ENCODE measurements at regions not wholly inside any gene's neighbourhood (a gene's known extent, or its start where the extent isn't known, plus 50 kb on each side); places are given as distances from the start of the nearest gene placed in this dataset.
"Not testable (repeated sequence)": the region's sequence is repeated elsewhere in the genome, so short reads cannot be mapped to it uniquely, and the experiment has no call there.

- TF ChIP-seq EZH2phosphoT487 (conservative IDR thresholded peaks at IDR 0.05; ENCODE audit: low read length) (no peak), CTCF (IDR thresholded peaks at IDR 0.05; ENCODE audit: insufficient read depth, low read length, poor library complexity, severe bottlenecking) (no peak)
- Histone ChIP-seq H3K27ac (ENCODE audit: low read depth, low read length) (no peak overlapping the region), H3K4me3 (ENCODE audit: insufficient read depth, low read length, poor library complexity, severe bottlenecking) (no peak overlapping the region), H3K27me3 (ENCODE audit: low read length) (no peaks in the 10 kb centered on the region), H3K9ac (ENCODE audit: low read length) (no peak overlapping the region), H3K9me2 (replicated peaks; ENCODE audit: insufficient read depth, low read length) (no peaks in the 10 kb centered on the region), H2AFZ (ENCODE audit: low read depth, low read length, severe bottlenecking) (no peak overlapping the region), H3K9me3 (ENCODE audit: insufficient read depth, low read length) (no peaks in the 10 kb centered on the region), H4K20me1 (ENCODE audit: low read depth, low read length) (no peaks in the 10 kb centered on the region), H3F3A (ENCODE audit: insufficient read depth) (no peaks in the 10 kb centered on the region), H3K79me2 (ENCODE audit: insufficient read depth, low read length) (no peaks in the 10 kb centered on the region), H3K4me2 (ENCODE audit: low read depth, low read length, poor library complexity, severe bottlenecking) (no peak overlapping the region), H3K36me3 (ENCODE audit: low read length) (no peaks in the 10 kb centered on the region)
Observed at GRCh38 chr3:194894538-194894937, 208.9 kb downstream of the FAM43A start.

DNA sequence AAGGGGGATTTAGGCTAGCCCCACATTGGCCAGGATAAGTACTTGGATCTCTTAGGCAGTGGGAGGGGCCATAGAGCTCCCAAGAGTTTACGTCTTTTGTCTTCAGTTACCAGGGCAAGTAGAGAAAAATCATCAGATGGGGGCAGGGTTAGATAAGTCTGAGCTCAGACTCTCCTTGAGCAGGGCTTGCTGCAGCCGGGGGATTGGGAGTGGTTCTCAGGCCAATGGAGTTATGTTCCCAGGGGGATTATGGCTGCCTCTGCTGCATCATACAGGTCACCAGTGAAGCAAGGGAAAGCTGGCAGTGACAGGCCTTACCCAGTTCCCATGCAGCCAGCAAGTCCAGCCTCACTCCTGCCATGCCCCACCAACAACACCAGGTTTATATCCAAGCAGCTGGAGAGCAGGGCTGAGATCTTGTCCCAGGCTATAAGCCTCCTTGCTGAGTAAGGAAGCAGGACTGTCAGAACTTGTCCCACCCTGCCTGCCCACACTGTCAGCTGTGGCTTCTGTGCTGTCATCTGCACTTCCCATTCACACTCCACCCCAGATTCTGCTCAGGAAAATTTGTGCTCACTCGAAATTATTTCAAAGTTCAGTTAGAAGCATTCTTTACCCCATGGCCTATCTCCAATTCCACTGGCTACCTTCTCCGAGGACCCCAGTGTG lies 215.3 kb downstream of the FAM43A start:
- TF ChIP-seq CTCF (IDR thresholded peaks at IDR 0.05; ENCODE audit: insufficient read depth, low read length, poor library complexity, severe bottlenecking) (no peak), EZH2phosphoT487 (conservative IDR thresholded peaks at IDR 0.05; ENCODE audit: low read length) (no peak)
- H3K4me2 ChIP-seq (ENCODE audit: low read depth, low read length, poor library complexity, severe bottlenecking) = no peak overlapping the region
- 0 out of 2 replicates have a peak, but pooled peaks cover 3% of the 10 kb centered on the region for H3K9me3 ChIP-seq (ENCODE audit: insufficient read depth, low read length)

DNA sequence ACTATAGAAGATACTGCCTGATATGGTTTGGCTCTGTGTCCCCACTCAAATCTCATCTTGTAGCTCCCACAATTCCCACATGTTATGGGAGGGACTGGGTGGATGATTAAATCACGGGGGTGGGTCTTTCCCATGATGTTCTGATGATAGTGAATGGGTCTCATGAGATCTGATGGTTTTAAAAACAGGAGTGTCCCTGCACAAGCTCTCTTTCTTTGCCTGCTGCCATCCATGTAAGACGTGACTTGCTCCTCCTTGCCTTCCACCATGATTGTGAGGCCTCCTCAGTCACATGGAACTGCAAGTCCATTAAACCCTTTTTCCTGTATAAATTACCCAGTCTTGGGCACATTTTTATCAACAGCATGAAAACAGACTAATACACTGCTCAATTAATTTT lies 217.8 kb downstream of the FAM43A start:
- not testable (repeated sequence) for H3K36me3 ChIP-seq (ENCODE audit: low read length); H3K4me2 ChIP-seq (ENCODE audit: low read depth, low read length, poor library complexity, severe bottlenecking); H3K4me3 ChIP-seq (ENCODE audit: insufficient read depth, low read length, poor library complexity, severe bottlenecking); H3K27ac ChIP-seq (ENCODE audit: low read depth, low read length); H3K9me3 ChIP-seq (ENCODE audit: insufficient read depth, low read length); H3K79me2 ChIP-seq (ENCODE audit: insufficient read depth, low read length); H3K9ac ChIP-seq (ENCODE audit: low read length); H2AFZ ChIP-seq (ENCODE audit: low read depth, low read length, severe bottlenecking); H3K9me2 ChIP-seq (replicated peaks; ENCODE audit: insufficient read depth, low read length); H3F3A ChIP-seq (ENCODE audit: insufficient read depth); H4K20me1 ChIP-seq (ENCODE audit: low read depth, low read length); H3K27me3 ChIP-seq (ENCODE audit: low read length)

More for the DNA sequence above, 215.3 kb downstream of the FAM43A start:
- Histone ChIP-seq H2AFZ (ENCODE audit: low read depth, low read length, severe bottlenecking) (no peak overlapping the region), H3K9ac (ENCODE audit: low read length) (no peak overlapping the region), H3K79me2 (ENCODE audit: insufficient read depth, low read length) (no peaks in the 10 kb centered on the region), H3K9me2 (replicated peaks; ENCODE audit: insufficient read depth, low read length) (no peaks in the 10 kb centered on the region), H3K4me3 (ENCODE audit: insufficient read depth, low read length, poor library complexity, severe bottlenecking) (no peak overlapping the region), H3F3A (ENCODE audit: insufficient read depth) (no peaks in the 10 kb centered on the region), H3K36me3 (ENCODE audit: low read length) (no peaks in the 10 kb centered on the region), H4K20me1 (ENCODE audit: low read depth, low read length) (no peaks in the 10 kb centered on the region), H3K27me3 (ENCODE audit: low read length) (no peaks in the 10 kb centered on the region), H3K27ac (ENCODE audit: low read depth, low read length) (no peak overlapping the region)

GRCh38 chr3:194904999-194905398 lies 219.3 kb downstream of the FAM43A start:
- not testable (repeated sequence) for H3K27me3 ChIP-seq (ENCODE audit: low read length); H3K4me2 ChIP-seq (ENCODE audit: low read depth, low read length, poor library complexity, severe bottlenecking); H3K9ac ChIP-seq (ENCODE audit: low read length); H3K27ac ChIP-seq (ENCODE audit: low read depth, low read length); H3K79me2 ChIP-seq (ENCODE audit: insufficient read depth, low read length); H3F3A ChIP-seq (ENCODE audit: insufficient read depth); H3K36me3 ChIP-seq (ENCODE audit: low read length); H3K9me3 ChIP-seq (ENCODE audit: insufficient read depth, low read length); H4K20me1 ChIP-seq (ENCODE audit: low read depth, low read length); H2AFZ ChIP-seq (ENCODE audit: low read depth, low read length, severe bottlenecking); H3K4me3 ChIP-seq (ENCODE audit: insufficient read depth, low read length, poor library complexity, severe bottlenecking); H3K9me2 ChIP-seq (replicated peaks; ENCODE audit: insufficient read depth, low read length)

Data from SU-DHL-6 (cell line).